Testis (tissue), 2 donors: ENCODE measurements at regions not wholly inside any gene's neighbourhood (a gene's known extent, or its start where the extent isn't known, plus 50 kb on each side); places are given as distances from the start of the nearest gene placed in this dataset.
A peak's percentile ranks its signal among the peaks of the same experiment; 100 is the strongest.

Source experiments
- DNase-seq: peaks from one replicate; pipeline ENCODE4 v3.0.0-alpha.2; 2019
- H3K27ac ChIP-seq, 2 donors: fragments of 200-600 bp; sonication (generic); one replicate each; pipeline ENCODE4 v1.5.1; 2019
- H3K27me3 ChIP-seq: fragments of 200-600 bp; sonication (generic); one replicate; pipeline ENCODE4 v1.5.1; 2019
- H3K36me3 ChIP-seq: fragments of 200-600 bp; sonication (generic); one replicate; pipeline ENCODE4 v1.5.1; 2017; ENCODE audit warnings: low read depth; ENCODE audit errors: missing control alignments
- H3K4me1 ChIP-seq: fragments of 200-600 bp; sonication (generic); one replicate; pipeline ENCODE4 v1.5.1; 2019
- H3K4me3 ChIP-seq, 2 donors: fragments of 200-600 bp; sonication (generic); one replicate each; pipeline ENCODE4 v1.5.1; 2017 to 2019
- H3K9me3 ChIP-seq: fragments of 200-600 bp; sonication (generic); one replicate; pipeline ENCODE4 v1.5.1; 2017
- CTCF ChIP-seq, 3 experiments: fragments of 450-650 bp in 2 of 3; fragments of 200-600 bp in 1 of 3; sonication (generic) in 1 of 3; IDR thresholded peaks; one replicate each; pipeline ENCODE4 v1.5.1; 2016 to 2019; ENCODE audit warnings: antibody characterized with exemption in 3 of 3, mild to moderate bottlenecking in 2 of 3, moderate library complexity in 1 of 3
- POLR2A ChIP-seq: fragments of 450-650 bp; IDR thresholded peaks from one replicate; pipeline ENCODE4 v1.6.1; 2017; ENCODE audit warnings: antibody characterized with exemption, mild to moderate bottlenecking, moderate library complexity
- WGBS, 2 donors: methylation state at CpG; one replicate each; pipeline ENCODE4 v1.1.5; 2018; 5-methylcytosine and 5-hydroxymethylcytosine counted together
- intact Hi-C: fragments of 100-400 bp; cut with DNase I; formaldehyde crosslinking; loops from one replicate; pipeline ENCODE4 v1.15.1; 2023; ENCODE audit warnings: low total_unique reads

- WGBS, 2 donors = 53 to 59% methylated on average over 9 of the region's 9 CpGs
- intact Hi-C loops = no loop called here
- Histone ChIP-seq H3K4me1 (peaks cover 38% of the 10 kb centered on the region), H3K4me3 (no peak overlapping the region), H3K36me3 (no peaks in the 10 kb centered on the region), H3K9me3 (no peaks in the 10 kb centered on the region), H3K27me3 (no peaks in the 10 kb centered on the region), H3K27ac (peak overlapping the region; percentile 81 to 85)
- DNase-seq = no peak
- no peak for TF ChIP-seq POLR2A
- TF ChIP-seq CTCF (IDR thresholded peaks at IDR 0.05) = no peak
Observed at GRCh38 chr11:8767466-8768142, 85.0 kb downstream of the RPL27A start.

- no peaks in the 10 kb centered on the region for H3K9me3 ChIP-seq
- H3K36me3 ChIP-seq = no peaks in the 10 kb centered on the region
- no peak for TF ChIP-seq POLR2A
- TF ChIP-seq CTCF (IDR thresholded peaks at IDR 0.05) = peak in 1 of 3 experiments; percentile 7
- no peak overlapping the region for H3K4me3 ChIP-seq
- WGBS, 2 donors = 80 to 81% methylated on average over 3 of the region's 3 CpGs
- intact Hi-C loops = no loop called here
- peaks cover 50% of the 10 kb centered on the region for H3K4me1 ChIP-seq
- H3K27me3 ChIP-seq = no peaks in the 10 kb centered on the region
- peak; percentile 69 for DNase-seq
- peak overlapping the region; percentile 81 to 85 for H3K27ac ChIP-seq
Observed at GRCh38 chr11:8768625-8769333, 86.2 kb downstream of the RPL27A start.

GRCh38 chr11:8772571-8773519, 90.3 kb downstream of the RPL27A start:
- intact Hi-C loops = no loop called here

More at GRCh38 chr11:8772571-8773519, 90.3 kb downstream of the RPL27A start:
- no peaks in the 10 kb centered on the region for H3K36me3 ChIP-seq
- WGBS, 2 donors = 38 to 54% methylated on average over 6 to 9 of the region's 9 CpGs
- no peaks in the 10 kb centered on the region for H3K9me3 ChIP-seq
- H3K27ac ChIP-seq = peak overlapping the region; percentile 82 to 91
- H3K4me1 ChIP-seq = peaks cover 70% of the 10 kb centered on the region
- TF ChIP-seq CTCF (IDR thresholded peaks at IDR 0.05) = no peak
- no peak for TF ChIP-seq POLR2A
- no peaks in the 10 kb centered on the region for H3K27me3 ChIP-seq
- no peak overlapping the region for H3K4me3 ChIP-seq
- no peak for DNase-seq
